Suprapubic skin (tissue), 4 donors: ENCODE measurements at regions not wholly inside any gene's neighbourhood (a gene's known extent, or its start where the extent isn't known, plus 50 kb on each side); places are given as distances from the start of the nearest gene placed in this dataset.

Experiments
- EP300 ChIP-seq: sonication (generic); formaldehyde crosslinking; IDR thresholded peaks from one replicate; pipeline ENCODE4 v1.6.1; 2017; ENCODE audit warnings: antibody characterized with exemption
- POLR2A ChIP-seq, 2 donors: fragments of 450-650 bp; IDR thresholded peaks; one replicate each; pipeline ENCODE4 v1.6.1; 2017; ENCODE audit warnings: antibody characterized with exemption in 2 of 2, mild to moderate bottlenecking in 2 of 2, moderate library complexity in 2 of 2
- POLR2AphosphoS5 ChIP-seq, 3 donors: sonication (generic); formaldehyde crosslinking; IDR thresholded peaks; one replicate each; pipeline ENCODE4 v1.6.1; 2017; ENCODE audit warnings: antibody characterized with exemption in 3 of 3
- TF ChIP-seq, protein P1 (sequence below), 2 donors: fragments of 200-600 bp in 1 of 2; fragments of 450-650 bp in 1 of 2; sonication (generic) in 1 of 2; IDR thresholded peaks; one replicate each; pipeline ENCODE4 v1.5.1; 2016 to 2019; ENCODE audit warnings: antibody characterized with exemption in 2 of 2, mild to moderate bottlenecking in 1 of 2, moderate library complexity in 1 of 2

DNA sequence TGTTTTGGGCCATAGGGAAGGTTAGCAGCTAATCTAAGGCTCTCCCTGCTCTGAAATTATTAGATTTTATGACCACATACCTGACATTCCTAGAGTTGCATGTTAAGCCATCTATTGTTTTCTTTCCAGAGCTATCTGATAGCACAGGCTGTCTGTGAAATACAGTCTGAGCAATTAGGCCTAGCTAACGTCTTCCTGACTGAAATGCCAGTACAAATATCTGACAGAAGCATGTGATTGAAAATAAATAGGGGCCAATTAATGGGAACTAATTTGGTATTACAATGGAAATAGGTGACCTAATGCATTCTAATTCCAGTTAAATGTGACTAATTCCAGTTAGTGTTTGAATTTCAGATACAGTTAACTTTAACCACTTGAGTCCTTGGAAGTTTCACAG is 115.2 kb downstream of the C12orf75 start:
- TF ChIP-seq, protein P1, sequence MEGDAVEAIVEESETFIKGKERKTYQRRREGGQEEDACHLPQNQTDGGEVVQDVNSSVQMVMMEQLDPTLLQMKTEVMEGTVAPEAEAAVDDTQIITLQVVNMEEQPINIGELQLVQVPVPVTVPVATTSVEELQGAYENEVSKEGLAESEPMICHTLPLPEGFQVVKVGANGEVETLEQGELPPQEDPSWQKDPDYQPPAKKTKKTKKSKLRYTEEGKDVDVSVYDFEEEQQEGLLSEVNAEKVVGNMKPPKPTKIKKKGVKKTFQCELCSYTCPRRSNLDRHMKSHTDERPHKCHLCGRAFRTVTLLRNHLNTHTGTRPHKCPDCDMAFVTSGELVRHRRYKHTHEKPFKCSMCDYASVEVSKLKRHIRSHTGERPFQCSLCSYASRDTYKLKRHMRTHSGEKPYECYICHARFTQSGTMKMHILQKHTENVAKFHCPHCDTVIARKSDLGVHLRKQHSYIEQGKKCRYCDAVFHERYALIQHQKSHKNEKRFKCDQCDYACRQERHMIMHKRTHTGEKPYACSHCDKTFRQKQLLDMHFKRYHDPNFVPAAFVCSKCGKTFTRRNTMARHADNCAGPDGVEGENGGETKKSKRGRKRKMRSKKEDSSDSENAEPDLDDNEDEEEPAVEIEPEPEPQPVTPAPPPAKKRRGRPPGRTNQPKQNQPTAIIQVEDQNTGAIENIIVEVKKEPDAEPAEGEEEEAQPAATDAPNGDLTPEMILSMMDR (IDR thresholded peaks at IDR 0.05), result no peak
- TF ChIP-seq POLR2A (IDR thresholded peaks at IDR 0.05), result no peak
- TF ChIP-seq POLR2AphosphoS5 (IDR thresholded peaks at IDR 0.05), result no peak
- no peak for TF ChIP-seq EP300
